ENCODE measurements at regions not wholly inside any gene's neighbourhood (a gene's known extent, or its start where the extent isn't known, plus 50 kb on each side); places are given as distances from the start of the nearest gene placed in this dataset.

GRCh38 chr4:162838671-162839070 is 328.0 kb downstream of the NAF1 start:
- no peak for TF ChIP-seq CTCF (conservative IDR thresholded peaks at IDR 0.05; ENCODE audit: low read length)
- TF ChIP-seq EZH2phosphoT487 (IDR thresholded peaks at IDR 0.05; ENCODE audit: borderline replicate concordance, low read depth, low read length): no peak
